ENCODE measurements at regions not wholly inside any gene's neighbourhood (a gene's known extent, or its start where the extent isn't known, plus 50 kb on each side); places are given as distances from the start of the nearest gene placed in this dataset.

DNA sequence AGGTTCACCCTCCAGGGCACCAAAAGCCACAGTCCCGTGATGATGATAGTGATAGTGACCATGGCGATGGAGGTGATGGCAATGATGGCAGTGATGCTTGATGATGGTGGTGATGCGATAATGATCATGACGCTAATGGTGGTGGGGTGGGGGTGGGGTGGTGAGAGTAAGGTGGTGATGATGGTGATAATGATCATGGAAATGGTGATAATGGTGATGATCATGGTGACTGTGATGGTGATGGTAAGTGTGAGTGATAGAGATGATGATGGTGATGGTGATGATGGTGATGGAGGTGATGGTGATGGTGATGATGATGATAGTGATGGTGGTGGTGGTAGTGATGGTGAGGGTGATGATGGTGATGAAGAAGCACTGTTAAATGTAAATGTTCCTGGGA lies 96.9 kb downstream of the SYNE3 start:
- H3K4me1 ChIP-seq: no peaks in the 10 kb centered on the region
- no peaks in the 10 kb centered on the region for H3K9me3 ChIP-seq
- intact Hi-C loops (cut with DNase I; ENCODE audit: low total_unique reads): no loop called here
- TF ChIP-seq, protein P1, sequence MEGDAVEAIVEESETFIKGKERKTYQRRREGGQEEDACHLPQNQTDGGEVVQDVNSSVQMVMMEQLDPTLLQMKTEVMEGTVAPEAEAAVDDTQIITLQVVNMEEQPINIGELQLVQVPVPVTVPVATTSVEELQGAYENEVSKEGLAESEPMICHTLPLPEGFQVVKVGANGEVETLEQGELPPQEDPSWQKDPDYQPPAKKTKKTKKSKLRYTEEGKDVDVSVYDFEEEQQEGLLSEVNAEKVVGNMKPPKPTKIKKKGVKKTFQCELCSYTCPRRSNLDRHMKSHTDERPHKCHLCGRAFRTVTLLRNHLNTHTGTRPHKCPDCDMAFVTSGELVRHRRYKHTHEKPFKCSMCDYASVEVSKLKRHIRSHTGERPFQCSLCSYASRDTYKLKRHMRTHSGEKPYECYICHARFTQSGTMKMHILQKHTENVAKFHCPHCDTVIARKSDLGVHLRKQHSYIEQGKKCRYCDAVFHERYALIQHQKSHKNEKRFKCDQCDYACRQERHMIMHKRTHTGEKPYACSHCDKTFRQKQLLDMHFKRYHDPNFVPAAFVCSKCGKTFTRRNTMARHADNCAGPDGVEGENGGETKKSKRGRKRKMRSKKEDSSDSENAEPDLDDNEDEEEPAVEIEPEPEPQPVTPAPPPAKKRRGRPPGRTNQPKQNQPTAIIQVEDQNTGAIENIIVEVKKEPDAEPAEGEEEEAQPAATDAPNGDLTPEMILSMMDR (IDR thresholded peaks at IDR 0.05 in 4 of 5, conservative IDR thresholded peaks at IDR 0.05 in 1 of 5): no peak
- TF ChIP-seq POLR2A (IDR thresholded peaks at IDR 0.05): no peak
- no peaks in the 10 kb centered on the region for H3K36me3 ChIP-seq
- in situ Hi-C loops (cut with MboI; ENCODE audit: low sequenced_read_pairs in 4 of 4): no loop called here
- no peaks in the 10 kb centered on the region for H3K27me3 ChIP-seq
- ATAC-seq (no peak), DNase-seq (no peak)
- no peak overlapping the region for H3K4me3 ChIP-seq
- H3K27ac ChIP-seq: no peak overlapping the region

GRCh38 chr14:95418858-95419257 lies 97.6 kb downstream of the SYNE3 start:
- DNase-seq: no peak
- intact Hi-C loops (cut with DNase I; ENCODE audit: low total_unique reads): no loop called here
- ATAC-seq: peak; percentile 61 to 70
- no peaks in the 10 kb centered on the region for H3K9me3 ChIP-seq
- no peak overlapping the region for H3K27ac ChIP-seq
- no peaks in the 10 kb centered on the region for H3K36me3 ChIP-seq
- TF ChIP-seq, protein P1 (IDR thresholded peaks at IDR 0.05 in 4 of 5, conservative IDR thresholded peaks at IDR 0.05 in 1 of 5): no peak
- TF ChIP-seq POLR2A (IDR thresholded peaks at IDR 0.05): no peak
- no peak overlapping the region for H3K4me3 ChIP-seq
- H3K27me3 ChIP-seq: no peaks in the 10 kb centered on the region
- no peaks in the 10 kb centered on the region for H3K4me1 ChIP-seq
- in situ Hi-C loops (cut with MboI; ENCODE audit: low sequenced_read_pairs in 4 of 4): no loop called here

GRCh38 chr14:95417492-95417891 lies 97.8 kb upstream of the CLMN start:
- Histone ChIP-seq H3K4me1 (no peaks in the 10 kb centered on the region), H3K36me3 (no peaks in the 10 kb centered on the region), H3K4me3 (no peak overlapping the region), H3K27ac (no peak overlapping the region), H3K27me3 (no peaks in the 10 kb centered on the region), H3K9me3 (no peaks in the 10 kb centered on the region)
- in situ Hi-C loops (cut with MboI; ENCODE audit: low sequenced_read_pairs in 4 of 4): no loop called here
- intact Hi-C loops (cut with DNase I; ENCODE audit: low total_unique reads): no loop called here
- DNase-seq: no peak
- ATAC-seq: no peak
- no peak for TF ChIP-seq POLR2A (IDR thresholded peaks at IDR 0.05)

DNA sequence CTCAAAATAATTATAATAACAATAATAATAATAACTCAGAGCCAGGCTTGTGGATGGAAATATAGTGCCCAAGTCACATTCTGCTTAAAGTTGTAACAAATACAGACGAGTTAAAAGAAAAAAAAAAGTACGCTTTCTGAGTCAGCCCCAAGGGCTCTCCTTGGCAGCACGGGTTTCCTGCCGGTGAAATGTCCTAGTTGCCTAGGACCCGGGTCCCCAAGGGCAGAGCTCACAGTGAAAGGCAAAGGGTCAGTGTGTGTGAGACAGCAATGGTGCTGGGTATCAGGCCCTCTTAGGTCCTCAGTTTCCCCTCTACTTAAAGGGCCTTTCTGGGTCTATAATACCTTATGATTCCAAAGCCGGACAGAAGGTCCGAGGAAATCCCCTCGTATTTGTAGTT lies 96.3 kb upstream of the CLMN start:
- H3K4me3 ChIP-seq: no peak overlapping the region

DNA sequence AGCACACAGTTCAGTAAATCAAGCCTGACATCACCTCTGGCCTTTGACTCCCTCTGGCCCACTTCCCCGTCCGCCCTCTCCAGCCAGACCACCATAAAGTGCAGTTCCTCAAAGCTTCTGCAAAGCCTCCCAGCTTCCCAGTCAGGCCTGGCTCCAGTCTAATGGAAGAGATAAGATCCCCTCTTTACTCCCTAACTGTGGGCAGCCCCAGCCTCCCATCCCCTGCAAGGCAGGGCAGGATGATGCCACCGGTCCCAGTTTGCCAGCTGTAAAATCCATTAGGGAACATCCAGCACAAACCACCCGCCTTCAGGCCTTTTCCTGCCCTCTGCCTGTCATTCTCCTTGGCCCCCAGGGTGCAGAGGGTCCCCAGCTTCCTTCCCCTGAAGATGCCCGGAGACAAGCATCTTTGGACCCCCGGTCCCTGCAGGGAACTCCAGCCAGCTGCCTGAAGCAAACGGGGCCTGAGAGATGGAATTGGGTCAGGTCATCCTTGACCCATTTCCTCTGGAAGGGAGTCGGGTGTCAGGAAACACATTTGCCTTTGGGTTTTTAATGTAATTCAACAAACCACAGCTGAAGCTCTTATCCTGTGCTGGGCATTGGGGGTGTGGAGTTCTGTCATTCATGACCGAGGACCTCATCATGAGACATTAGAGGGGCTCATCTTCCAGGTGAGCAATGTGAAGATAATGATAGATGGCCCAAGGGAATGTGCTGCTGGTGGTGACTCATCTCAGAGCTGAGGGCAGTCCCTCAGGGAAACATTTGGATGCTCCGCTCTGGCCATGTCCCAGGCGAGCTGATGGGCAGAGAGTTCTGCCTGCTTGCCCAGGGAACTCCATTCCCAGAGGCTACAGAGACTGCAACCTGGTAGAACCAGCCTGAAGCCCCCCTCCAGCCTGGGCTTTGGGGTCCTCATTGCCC lies 93.8 kb upstream of the CLMN start:
- Histone ChIP-seq H3K9me3 (no peaks in the 10 kb centered on the region), H3K4me1 (peaks cover 0 to 4% of the 10 kb centered on the region in 2 donors), H3K4me3 (no peak overlapping the region), H3K27me3 (no peaks in the 10 kb centered on the region), H3K36me3 (no peaks in the 10 kb centered on the region), H3K27ac (no peak overlapping the region)
- intact Hi-C loops (cut with DNase I; ENCODE audit: low total_unique reads): no loop called here
- DNase-seq (no peak), ATAC-seq (no peak)
- in situ Hi-C loops (cut with MboI; ENCODE audit: low sequenced_read_pairs in 4 of 4): no loop called here
- TF ChIP-seq, protein P1 (IDR thresholded peaks at IDR 0.05 in 4 of 5, conservative IDR thresholded peaks at IDR 0.05 in 1 of 5): no peak
- TF ChIP-seq POLR2A (IDR thresholded peaks at IDR 0.05): no peak

More for the DNA sequence above, 96.3 kb upstream of the CLMN start:
- Histone ChIP-seq H3K36me3 (no peaks in the 10 kb centered on the region), H3K4me1 (no peaks in the 10 kb centered on the region), H3K27me3 (no peaks in the 10 kb centered on the region), H3K27ac (no peak overlapping the region), H3K9me3 (no peaks in the 10 kb centered on the region)
- ATAC-seq (no peak), DNase-seq (peak in 1 of 2 donors; percentile 50)
- intact Hi-C loops (cut with DNase I; ENCODE audit: low total_unique reads): no loop called here
- TF ChIP-seq POLR2A (IDR thresholded peaks at IDR 0.05): no peak
- TF ChIP-seq, protein P1 (IDR thresholded peaks at IDR 0.05 in 4 of 5, conservative IDR thresholded peaks at IDR 0.05 in 1 of 5): no peak
- in situ Hi-C loops (cut with MboI; ENCODE audit: low sequenced_read_pairs in 4 of 4): no loop called here
